GM18861 (cell line): ENCODE measurements at regions not wholly inside any gene's neighbourhood (a gene's known extent, or its start where the extent isn't known, plus 50 kb on each side); places are given as distances from the start of the nearest gene placed in this dataset.
"Not testable (repeated sequence)": the region's sequence is repeated elsewhere in the genome, so short reads cannot be mapped to it uniquely, and the experiment has no call there.

Experiments
- ATAC-seq: cut with Tn5 transposase; IDR thresholded peaks from one replicate; pipeline ENCODE4 v1.9.1; 2021; ENCODE audit not compliant: unreplicated experiment

DNA sequence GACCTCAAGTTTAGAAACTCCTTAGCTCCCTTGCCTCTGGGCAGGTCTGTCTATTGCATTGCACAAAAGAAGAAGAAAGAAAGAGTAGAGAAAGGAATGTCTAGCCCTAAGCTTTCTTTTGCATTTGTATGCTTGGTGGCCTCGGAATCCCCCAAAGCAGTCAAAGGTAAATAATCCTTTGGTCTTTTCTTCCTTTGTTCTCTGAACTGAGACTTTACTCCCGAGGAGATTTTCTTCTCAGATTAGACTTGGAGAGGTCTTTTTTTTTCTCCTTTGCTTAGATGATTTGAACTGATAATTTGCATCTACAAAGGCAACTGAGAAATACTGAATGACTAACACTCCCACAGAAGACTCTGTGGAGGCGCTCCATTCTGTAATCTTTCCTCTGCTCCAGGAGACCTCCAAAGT lies 93.2 kb downstream of the AKR1D1 start:
- ATAC-seq: no peak

DNA sequence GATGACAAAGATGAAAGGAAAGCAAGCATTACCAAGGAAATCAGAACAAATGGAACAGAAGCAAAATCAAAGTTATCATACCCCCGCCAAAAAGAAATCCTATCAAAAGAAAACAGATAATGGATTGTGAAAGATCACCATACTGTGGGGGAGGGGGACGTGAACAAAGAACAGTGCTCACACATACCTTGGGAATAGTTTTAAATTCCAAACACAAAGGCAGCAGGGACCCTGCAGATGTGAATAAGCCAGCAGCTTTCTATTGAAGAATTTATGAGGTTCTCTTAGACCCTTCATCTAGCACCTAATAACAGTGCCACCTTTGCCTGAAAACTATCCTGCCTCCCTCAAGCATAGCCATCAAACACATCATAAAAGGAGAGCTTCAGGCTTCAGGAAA lies 94.0 kb downstream of the AKR1D1 start:
- ATAC-seq: no peak

DNA sequence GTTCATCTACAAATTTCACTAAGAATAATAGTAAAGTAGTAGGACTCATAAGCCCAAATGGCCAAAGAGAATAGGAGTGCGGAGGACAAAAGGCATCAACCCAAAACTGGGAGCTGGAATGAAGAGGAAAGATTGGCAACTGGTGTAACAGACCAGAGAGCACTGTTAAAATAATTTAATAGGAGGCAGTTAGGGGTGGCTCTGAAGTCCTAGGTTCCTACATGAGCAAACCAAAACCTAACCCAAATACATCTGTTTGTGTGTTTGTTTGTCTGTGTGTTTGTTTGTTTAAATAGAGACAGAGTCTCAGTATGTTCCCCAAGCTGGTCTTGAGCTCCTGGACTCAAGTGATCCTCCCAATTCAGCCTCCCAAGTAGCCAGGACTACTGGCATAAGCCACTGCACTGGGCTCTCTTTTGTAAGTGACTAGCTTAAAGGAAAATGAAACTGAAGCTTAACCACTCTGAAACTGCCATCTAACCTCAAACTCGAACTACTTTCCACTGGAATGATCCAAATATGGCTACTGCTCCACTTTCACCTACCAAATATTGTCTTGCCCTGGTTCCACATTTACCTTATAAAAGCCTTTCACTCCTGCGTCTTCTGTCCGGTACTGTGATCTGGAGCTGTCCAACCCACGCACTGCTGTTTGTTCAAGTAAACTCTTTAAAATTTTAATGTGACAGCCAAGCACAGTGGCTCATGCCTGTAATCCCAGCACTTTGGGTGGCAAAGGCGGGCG lies 94.9 kb downstream of the AKR1D1 start:
- peak; percentile 97 for ATAC-seq

DNA sequence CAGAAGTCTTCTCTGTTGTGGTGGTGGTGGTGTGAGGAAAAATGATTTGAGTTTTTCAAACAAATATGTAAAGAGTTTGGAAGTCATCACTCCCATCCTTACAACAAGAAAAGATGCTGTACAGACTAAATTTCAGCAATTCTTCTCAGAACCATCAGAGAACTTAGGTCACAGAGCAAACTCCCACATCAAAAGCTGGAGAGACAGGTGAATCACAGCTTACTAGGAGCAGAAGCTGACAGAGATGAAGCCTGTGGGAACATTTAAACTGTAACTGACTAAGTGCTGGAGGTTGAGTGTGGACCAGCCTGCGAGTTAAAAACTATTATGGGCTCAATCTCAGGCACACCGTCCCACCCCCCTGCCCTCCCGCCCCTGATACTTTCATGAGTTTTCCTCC lies 97.3 kb downstream of the AKR1D1 start:
- no peak for ATAC-seq

DNA sequence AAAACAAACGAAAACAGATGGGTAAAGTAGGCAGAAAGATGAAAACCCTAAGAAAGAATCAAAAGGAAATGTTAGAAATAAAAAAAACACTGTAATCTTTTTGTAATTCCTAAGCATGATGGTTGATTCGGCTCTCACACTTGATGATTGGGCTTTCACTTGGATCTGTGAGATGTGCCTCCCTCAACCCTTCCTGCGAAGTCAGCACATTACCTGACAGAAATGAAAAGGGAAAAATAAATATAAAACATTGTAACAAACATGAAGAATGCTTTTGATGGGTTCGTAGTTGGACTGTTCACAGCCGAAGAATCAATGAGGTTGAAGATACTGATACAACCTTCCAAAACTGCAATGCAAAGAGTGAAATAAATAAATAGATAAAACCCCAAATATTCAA lies 99.8 kb downstream of the AKR1D1 start:
- ATAC-seq: no peak

DNA sequence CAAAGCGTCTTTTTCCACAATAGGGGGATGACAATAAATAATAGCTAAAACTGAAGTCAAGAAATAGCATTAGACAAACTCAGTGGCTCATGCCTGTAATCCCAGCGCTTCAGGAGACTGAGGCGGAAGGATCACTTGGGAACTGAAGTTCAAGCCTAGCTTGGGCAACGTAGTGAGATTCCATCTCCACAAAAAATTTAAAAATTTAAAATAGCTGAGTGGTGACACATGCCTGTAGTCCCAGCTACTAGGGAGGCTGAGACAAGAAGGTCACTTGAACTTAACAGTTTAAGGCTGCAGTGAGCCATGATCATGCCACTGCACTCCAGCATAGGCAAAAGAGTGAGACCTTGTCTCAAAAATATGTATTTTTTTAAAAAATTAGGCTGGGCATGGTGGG lies 107.9 kb downstream of the AKR1D1 start:
- ATAC-seq: no peak

DNA sequence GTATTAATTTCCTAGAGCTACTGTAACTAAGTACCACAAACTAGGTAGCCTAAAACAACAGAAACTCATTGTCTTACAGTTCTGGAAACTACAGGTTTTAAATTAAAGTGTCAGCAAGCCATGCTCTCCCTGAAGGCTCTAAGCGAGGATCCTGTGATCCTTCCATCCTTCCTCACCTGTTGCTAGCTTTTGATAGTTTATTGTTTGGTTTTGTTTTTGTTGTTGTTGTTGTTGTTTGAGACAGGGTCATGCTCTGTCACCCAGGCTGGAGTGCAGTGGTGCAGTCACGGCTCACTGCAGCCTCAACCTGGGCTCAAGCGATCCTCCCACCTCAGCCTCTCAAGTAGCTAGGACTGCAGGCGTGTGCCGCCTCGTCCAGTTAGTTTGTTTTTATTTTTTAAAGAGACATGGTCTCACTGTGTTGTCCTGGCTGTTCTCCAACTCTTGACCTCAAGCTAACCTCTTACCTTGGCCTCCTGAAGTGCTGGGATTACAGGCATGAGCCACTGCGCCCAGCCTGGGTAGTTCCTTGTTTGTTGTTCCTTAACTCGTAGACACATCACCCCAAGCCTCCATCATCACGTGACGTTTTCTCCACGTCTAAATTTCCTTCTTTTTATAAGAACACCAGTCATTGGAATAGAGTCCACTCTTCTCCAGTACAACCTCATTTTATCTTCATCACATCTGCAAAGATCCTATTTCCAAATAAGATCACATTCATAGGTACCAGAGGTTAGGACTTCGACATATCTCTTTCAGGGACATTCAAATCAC lies 109.1 kb downstream of the AKR1D1 start:
- ATAC-seq: no peak

DNA sequence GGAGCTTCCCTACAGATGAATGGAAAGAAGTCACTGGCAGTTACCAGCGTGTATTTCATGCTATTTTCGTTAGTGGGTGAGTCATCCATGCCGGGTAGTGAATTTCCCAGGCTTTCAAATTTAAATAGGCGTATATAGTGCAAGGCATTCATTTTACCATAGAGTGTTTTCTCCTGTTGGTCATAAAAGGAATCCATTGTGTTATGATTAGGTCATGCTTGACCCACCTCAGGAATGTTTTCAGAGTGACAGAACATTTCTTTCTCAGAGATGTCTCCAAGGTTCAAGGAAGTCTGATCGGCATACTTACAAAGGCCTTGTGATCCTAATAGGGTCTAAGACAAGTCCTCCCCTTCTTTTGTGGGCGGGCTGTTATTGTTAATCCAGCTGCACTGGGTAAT lies 110.7 kb downstream of the AKR1D1 start:
- ATAC-seq: no peak

DNA sequence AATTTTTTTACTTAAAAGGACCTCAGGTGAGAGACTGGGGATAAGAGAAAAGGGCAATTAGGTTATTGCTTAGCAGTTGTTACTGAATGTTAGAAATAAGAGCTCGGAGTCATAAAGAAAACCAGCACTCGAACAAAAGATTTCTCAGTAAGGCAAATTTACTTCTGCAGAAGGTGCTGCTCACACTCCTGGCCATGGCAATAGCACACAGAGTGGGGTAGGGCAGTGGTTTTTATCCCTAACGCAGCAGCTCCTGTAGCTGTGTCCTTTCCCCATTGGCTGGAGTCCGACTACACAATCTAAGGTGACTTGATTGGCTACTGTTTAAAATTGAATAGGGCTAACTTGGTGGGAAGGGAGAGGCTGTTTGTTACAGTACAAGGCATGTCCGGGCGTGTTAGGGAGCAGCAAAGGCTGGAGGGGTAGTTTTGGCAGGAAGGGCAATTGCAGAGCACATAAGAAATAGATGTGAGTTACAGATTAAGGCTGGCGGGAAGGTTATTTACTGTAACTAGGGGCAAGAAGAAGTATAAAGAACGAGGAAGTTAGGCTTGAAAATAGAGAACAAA lies 112.1 kb downstream of the AKR1D1 start:
- no peak for ATAC-seq

DNA sequence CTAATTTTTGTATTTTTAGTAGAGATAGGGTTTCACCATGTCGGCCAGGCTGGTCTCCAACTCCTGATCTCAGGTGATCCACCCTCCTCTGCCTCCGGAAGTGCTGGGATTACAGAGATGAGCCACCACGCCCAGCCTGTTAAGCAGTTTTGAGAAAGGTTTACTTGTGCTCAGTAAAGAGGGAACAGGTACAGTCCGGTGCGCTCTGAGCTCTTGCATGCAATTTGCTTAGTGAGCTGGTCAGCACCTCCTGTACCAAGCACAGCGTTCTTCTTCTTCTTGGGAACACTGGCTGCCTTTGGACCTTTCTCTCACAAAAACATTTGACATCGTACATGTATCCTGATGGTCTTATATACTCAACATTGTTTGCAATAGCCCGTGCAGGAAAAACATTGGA lies 118.3 kb downstream of the AKR1D1 start:
- no peak for ATAC-seq

DNA sequence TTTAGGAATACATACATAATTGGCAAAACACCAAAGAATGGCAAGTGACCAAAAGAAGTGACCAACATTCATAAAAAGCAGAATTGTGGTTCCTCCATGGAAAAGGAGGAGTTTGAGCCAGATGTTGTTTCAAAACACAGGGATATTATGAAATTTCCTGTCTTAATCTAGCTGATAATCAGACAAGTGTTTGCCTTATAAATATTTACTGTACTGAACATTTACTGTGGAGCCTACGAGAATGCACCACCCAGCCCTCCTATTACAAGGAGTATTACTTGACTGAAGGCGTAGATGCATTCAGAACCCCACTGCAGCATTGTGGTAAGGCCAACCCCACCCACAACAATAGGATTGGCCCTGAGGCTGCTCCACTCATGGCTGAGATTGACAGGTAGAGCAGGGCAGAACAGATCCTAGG lies 118.9 kb downstream of the AKR1D1 start:
- no peak for ATAC-seq

DNA sequence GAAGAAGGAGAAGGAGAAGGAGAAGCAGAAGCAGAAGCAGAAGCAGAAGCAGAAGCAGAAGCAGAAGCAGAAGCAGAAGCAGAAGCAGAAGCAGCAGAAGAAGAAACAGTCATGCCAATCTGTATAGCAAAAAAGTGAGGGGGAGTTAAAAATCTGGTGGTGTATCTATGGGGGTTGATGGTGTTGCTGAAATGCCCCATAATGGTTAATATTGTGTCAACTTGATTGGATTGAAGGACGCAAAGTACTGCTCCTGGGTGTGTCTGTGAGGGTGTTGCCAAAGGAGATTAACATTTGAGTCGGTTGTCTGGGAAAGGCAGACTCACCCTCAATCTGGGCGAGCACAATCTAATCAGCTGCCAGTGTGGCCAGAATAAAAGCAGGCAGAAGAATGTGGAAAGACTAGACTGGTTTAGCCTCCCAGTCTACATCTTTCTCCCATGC lies 120.3 kb downstream of the AKR1D1 start:
- ATAC-seq: not testable (repeated sequence)

DNA sequence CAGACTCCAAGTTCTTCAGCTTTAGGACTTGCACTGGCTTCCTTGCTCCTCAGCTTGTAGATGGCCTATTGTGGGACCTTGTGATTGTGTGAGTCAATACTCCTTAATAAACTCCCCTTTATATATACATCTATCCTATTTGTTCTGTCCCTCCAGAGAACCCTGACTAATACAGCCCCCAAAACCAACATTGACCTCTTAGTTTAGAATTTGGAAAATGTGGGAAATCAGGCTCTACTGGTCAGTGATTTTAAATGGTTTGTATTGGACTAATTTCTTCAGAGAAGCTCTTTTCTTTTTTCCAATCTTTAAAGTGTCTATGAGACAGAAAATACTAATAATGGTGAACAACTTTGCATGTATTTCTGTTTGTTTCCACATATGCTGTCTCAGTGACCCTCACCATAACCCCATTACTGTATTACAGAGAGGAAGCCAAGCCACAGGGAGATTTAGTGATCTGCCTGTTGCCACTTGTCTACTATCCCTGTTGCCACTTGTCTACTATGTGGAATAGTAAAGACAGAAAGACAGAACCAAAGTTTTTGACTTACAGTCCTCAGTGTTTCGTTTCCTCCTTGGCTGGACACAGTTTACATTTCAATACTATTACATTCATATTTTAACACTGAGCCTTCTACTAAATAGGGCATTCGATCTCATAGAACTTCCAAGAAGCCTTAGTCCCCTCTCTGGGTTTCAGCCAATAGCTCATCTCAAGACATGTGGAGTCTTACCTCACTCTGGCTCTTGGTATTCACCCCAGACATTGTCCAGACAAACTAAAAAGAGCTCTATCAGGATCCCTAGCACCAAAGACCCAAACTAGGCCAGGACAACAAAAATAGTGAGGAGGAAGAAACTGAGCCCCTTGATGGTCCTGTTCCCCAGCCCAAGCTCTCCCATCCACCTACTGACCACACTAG lies 121.0 kb downstream of the AKR1D1 start:
- ATAC-seq: no peak

DNA sequence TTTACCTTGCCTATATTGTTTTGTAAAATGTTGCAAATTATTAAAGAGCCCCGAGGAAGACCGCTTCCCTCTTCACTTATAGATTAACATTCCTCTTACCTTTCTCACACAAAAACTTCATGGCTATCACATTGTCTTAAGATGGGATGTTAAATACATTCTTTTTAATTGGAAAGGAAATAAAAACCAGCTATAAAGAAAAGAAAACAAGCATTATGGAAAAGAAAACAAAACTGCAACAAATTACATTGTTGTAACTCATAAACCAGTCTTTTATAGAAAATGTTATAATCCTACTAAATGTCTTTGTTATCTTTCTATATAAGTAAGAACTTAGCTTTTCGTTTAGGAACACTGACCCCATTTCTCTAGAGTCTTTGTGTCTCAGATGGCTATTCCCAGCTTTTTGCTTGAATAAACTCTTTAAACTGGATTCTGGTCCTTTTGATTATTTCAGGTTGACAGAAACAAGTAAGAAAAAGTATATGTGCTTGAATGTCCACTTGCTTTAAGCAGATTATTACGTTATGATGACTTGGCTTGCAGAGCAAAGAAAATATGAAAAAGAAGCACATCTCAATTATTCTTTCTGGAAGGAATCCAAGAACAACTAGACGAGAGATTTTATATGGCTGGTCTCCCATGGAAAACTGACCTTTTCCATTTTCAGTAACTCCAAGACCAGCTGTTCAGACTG lies 128.2 kb downstream of the AKR1D1 start:
- ATAC-seq: no peak

DNA sequence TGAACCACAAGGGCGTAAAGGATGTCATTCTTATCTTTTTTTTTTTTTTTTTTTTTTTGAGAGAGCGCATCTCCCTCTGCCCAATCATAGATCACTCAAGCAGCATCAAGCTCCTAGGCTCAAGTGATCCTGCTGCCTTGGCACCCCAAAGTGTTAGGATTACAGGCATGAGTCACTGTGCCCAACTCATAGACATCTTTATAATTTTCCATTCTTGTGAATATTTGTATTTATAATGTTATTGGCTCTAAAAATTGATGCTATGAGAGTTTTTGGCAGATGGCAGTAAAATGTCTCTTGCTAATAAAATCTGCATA lies 128.7 kb downstream of the AKR1D1 start:
- no peak for ATAC-seq

DNA sequence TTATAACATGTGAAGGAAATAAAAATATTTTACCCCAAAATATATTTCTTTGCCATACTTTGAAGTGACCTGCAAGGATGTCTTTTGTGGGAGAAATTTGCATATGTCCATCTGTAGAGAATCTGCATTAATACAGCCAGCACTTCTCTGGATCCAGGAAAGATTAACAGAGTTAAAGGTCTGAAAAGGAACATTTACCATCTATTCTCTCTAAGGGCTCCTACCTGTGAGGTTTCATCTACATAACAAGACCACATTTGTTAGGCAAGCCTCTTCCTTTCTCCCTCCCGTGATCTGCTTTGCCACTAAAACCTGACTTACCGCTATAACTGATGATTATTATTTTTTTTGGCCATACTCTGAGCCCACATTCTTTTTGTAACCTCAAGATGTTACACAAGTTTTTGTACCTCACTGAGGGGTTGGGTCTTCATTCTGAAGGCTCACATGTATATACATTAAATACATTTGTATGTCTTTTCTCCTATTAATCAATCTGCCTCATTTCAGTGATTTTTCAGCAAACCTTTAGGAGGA lies 129.4 kb downstream of the AKR1D1 start:
- ATAC-seq: no peak

DNA sequence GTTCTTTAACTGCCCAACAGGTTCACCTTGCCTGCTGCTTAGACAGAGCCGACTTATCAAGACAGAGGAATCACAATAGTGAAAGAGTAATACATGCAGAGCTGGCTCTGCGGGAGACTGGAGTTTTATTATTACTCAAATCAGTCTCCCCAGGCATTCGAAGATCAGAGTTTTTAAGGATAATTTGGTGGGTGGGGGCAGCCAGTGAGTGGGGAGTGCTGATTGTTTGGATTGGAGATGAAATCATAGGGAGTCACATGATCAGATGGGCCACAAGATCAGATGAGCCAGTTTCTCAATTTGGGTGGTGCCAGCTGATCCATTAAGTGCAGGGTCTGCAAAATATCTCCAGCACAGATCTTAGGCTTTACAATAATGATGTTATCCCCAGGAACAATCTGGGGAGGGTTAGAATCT lies 131.3 kb downstream of the AKR1D1 start:
- ATAC-seq: no peak

DNA sequence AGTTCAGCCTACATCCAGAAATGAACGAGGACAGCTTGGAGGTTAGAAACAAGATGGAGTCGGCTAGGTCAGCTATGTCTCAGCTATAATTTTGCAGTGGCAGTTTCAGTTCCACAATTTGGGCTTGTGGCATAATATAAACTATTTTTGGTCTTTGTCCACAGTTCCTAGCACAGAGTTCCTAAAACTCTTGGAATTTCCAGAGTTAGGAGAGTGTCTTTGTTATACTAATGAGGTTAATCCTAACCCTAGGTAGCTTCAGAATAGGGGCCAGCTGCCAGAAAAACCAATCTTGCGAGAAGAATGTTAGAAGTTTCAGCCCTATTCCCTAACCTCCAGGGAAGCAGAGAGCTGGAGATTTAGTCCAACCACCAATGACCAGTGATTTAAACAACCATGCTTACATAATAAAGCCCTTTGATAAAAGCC lies 131.9 kb downstream of the AKR1D1 start:
- no peak for ATAC-seq

DNA sequence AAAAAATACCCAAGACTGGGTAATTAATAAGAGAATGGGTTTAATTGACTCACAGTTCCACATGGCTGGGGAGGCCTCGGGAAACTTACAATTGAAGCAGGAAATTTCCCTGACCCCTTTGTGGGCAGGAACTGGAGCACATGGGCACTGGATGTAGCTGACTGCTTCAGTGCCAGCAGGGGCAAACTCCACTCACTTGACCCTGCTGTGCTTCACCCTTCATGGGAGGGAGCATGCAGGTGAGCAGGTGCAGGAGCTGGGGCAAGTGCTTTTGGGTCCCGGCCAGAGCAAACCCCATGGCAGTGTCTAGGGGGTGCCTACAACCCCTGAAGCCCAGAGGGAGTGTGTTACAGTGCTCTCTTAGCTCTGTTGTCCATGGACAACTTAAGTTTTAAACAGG lies 132.6 kb downstream of the AKR1D1 start:
- no peak for ATAC-seq

DNA sequence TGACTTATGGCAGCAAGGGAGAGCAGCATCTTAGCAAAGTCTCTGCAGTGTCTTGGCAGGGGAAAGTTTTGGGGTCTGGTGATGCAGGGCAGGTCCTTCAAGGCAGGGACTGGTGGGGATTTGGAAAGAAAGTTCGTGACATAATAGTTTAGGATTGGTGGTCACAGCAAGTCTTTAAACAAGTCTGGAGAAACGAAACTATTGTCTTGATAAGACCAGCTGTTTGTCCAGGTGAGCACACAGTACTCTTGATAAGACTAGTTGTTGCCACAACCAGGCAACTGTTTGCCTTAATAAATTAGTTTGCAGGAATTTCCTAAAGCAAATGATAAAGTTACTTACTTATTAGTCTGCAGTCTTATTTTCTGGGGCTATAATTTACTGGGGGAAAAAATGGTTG lies 136.1 kb downstream of the AKR1D1 start:
- no peak for ATAC-seq
